ENCODE measurements at regions not wholly inside any gene's neighbourhood (a gene's known extent, or its start where the extent isn't known, plus 50 kb on each side); places are given as distances from the start of the nearest gene placed in this dataset.

GRCh38 chrX:69094977-69095669 is 70.1 kb downstream of the PJA1 start:
- no peak for DNase-seq (ENCODE audit: low read depth)
- H3K4me3 ChIP-seq (ENCODE audit: control insufficient read depth, low read depth, low read length), result no peak overlapping the region
- TF ChIP-seq CTCF (IDR thresholded peaks at IDR 0.05; ENCODE audit: control insufficient read depth, insufficient read depth, low read depth, low read length, missing control alignments), result no peak

GRCh38 chrX:69093960-69094871 is 71.0 kb downstream of the PJA1 start:
- H3K4me3 ChIP-seq (ENCODE audit: control insufficient read depth, low read depth, low read length), result no peak overlapping the region
- peak; percentile 14 for DNase-seq (ENCODE audit: low read depth)
- peak; percentile 64 for TF ChIP-seq CTCF (IDR thresholded peaks at IDR 0.05; ENCODE audit: control insufficient read depth, insufficient read depth, low read depth, low read length, missing control alignments)

GRCh38 chrX:69090022-69090421 is 75.2 kb downstream of the PJA1 start:
- no peak for TF ChIP-seq CTCF (IDR thresholded peaks at IDR 0.05; ENCODE audit: control insufficient read depth, insufficient read depth, low read depth, low read length, missing control alignments)
- H3K4me3 ChIP-seq (ENCODE audit: control insufficient read depth, low read depth, low read length), result no peak overlapping the region
- no peak for DNase-seq (ENCODE audit: low read depth)

- no peak for TF ChIP-seq CTCF (IDR thresholded peaks at IDR 0.05; ENCODE audit: control insufficient read depth, insufficient read depth, low read depth, low read length, missing control alignments)
- H3K4me3 ChIP-seq (ENCODE audit: control insufficient read depth, low read depth, low read length), result no peak overlapping the region
- DNase-seq (ENCODE audit: low read depth), result no peak
Measured at GRCh38 chrX:69089203-69089602, 76.0 kb downstream of the PJA1 start.

- no peak for TF ChIP-seq CTCF (IDR thresholded peaks at IDR 0.05; ENCODE audit: control insufficient read depth, insufficient read depth, low read depth, low read length, missing control alignments)
- no peak for DNase-seq (ENCODE audit: low read depth)
- H3K4me3 ChIP-seq (ENCODE audit: control insufficient read depth, low read depth, low read length), result no peak overlapping the region
Measured at GRCh38 chrX:69088171-69088938, 76.9 kb downstream of the PJA1 start.

GRCh38 chrX:69085826-69086225 is 79.4 kb downstream of the PJA1 start:
- TF ChIP-seq CTCF (IDR thresholded peaks at IDR 0.05; ENCODE audit: control insufficient read depth, insufficient read depth, low read depth, low read length, missing control alignments), result no peak
- H3K4me3 ChIP-seq (ENCODE audit: control insufficient read depth, low read depth, low read length), result no peak overlapping the region
- DNase-seq (ENCODE audit: low read depth), result no peak

All from AG09309 (cell line).